UCSD-AML1 (cell line): ENCODE measurements at regions not wholly inside any gene's neighbourhood (a gene's known extent, or its start where the extent isn't known, plus 50 kb on each side); places are given as distances from the start of the nearest gene placed in this dataset.

Experiments
- DNase-seq: peaks from one replicate; lab custom pipeline; 2025; ENCODE audit not compliant: unreplicated experiment; lab: John Stamatoyannopoulos, UW

DNA sequence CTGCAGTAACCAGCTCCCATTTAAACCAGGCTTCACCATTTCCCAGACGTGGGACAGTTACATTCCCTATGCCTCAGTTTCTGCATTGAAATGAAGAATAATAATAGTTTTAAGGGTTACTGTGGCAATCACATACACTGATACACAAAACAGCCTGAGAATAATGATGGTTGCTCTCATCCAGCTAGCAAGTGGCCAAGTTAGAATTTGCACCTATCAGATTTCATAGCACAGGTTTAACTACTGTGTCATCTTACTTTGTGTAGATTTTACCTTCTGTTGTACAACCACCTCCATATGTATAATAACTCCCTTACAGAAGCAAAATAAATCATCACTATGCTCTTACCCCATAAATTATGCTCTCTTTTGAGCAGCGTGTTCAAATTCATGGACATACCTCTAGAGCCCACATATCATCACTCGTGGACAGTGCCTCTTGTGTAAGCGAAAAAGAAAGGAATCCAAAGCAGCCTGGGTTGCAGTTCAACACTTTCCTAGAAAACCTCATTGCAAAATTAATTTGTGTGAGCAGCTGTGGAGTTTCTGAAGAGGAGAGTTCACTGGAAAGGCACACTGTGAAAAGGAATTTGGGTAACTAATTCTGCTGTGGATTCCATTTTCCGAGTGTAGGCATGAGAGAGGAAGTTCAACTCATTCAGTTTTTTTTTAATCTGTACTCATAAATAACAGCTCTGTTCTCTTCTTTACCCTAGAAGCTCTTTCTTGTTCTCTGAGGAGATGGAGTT lies 492.5 kb downstream of the ARL4A start:
- no peak for DNase-seq

DNA sequence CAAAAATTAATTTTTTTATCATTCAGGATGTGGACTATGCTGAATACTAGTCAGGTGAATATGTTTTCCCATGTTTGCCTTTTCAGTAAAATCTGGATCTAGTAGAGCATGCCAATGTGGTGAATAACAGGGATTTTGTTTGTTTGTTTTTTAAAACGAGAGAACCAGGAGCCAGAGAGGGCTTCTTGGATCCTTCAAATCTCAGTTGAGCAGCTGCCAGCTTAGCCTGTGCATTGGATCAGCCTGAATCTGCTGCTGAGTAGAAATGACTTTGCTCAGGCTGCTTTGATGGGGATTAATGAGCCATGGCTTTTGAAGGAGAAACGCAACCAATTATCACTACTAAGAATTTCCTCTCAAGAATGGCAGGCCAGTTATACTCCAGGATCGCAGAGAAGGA lies 493.8 kb downstream of the ARL4A start:
- no peak for DNase-seq

DNA sequence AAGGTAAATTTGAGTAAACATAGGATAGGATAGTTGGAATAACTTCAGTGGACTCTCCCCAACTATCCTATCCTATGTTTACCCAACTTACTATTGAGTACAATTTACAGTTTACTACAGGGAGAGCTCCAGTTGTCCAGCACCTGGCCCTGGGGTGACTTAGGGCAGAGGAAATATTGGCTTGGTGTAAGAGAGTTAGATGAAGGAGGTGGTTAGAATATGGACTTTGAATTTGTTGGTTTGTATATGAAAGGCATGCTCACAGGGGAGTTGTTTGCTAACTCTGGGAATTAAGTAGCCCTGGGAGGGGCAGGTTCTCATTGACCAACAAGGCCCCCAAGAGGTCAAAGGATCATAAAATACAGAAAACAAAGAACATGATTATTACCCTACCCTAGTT lies 497.7 kb downstream of the ARL4A start:
- no peak for DNase-seq

DNA sequence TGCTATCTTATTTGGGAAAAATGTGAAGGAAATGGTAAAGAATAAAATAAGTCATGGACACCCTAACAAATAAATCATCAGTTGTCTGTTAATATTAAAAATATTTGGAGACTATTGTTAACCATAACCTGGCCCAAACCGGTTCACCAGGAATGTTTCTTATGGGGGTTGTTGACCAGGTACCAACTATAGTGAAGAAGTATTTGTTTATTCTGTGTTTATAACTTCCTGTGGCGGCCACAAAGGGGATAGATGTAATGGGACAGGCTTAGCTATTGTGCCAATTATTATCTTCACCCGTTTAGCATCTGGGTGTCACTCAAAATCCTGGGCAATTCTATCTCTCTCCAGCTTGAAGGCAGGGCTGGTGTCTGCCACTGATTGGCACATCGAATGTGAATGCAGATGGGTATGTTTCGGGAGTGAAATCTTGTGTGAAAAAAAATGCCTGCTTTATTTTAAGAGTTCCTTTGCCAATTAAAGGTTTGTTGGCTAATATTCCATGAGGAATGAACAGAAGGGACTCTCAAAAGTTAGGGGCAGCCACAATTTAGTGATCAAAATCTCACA lies 500.9 kb downstream of the ARL4A start:
- no peak for DNase-seq

GRCh38 chr7:13188922-13189321 lies 501.5 kb downstream of the ARL4A start:
- no peak for DNase-seq

GRCh38 chr7:13189668-13190067 lies 502.2 kb downstream of the ARL4A start:
- no peak for DNase-seq

GRCh38 chr7:13197501-13197900 lies 510.1 kb downstream of the ARL4A start:
- DNase-seq, result no peak

GRCh38 chr7:13198036-13198435 lies 510.6 kb downstream of the ARL4A start:
- DNase-seq, result no peak

DNA sequence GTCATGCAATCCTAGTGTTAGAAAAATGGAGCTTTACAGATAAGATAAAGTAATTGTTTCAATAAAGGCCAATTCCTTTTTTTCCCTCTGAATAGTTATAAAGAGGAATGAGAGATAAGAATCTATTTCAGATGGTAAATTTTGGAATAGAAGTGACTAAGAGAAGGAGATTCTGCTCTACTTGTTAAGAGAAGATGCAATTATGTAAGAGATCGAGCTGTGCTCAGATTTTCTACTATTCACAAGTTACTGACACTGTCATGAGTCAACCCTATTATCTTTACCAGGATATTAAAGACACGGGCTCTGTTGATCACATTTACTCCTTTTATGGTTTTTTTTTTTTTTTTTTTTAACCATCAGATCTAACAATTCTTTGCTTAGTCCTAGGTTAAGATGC lies 511.3 kb downstream of the ARL4A start:
- DNase-seq, result no peak

DNA sequence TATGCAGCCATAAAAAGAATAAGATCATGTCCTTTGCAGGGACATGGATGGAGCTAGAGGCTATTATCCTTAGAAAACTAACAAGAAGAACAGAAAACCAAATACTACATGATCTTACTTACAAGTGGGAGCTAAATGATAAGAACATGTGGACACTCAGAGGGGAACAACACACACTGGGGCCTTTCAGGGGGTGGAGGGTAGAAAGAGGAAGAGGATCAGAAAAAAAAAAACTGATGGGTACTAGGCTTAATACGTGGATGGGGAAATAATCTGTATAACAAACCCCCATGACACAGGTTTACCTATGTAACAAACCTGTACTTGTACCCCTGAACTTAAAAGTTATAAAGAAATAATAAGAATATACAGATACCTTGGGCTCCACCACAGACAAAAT lies 514.2 kb downstream of the ARL4A start:
- DNase-seq, result no peak

- no peak for DNase-seq
Observed at GRCh38 chr7:13217768-13218167, 530.3 kb downstream of the ARL4A start.

DNA sequence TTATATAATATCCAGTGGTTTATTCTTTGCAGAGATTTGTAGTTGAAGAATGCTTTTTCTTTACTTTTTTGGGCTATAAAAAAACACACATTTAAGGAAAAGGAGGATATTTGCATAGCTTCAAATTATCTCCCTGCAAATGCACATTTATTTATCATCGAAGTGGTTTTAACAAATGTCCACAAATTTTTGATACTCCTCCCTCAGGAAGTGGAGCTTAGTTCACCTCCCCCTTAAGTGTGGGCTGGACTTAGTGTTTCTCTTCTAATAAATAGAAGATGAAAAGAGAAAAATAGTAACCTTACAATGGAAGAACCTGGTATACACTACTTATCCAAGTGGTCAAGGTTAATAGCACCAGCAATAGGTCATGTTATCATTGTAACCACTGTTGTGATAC lies 537.6 kb downstream of the ARL4A start:
- no peak for DNase-seq

GRCh38 chr7:13226385-13226784 lies 539.0 kb downstream of the ARL4A start:
- DNase-seq, result no peak

DNA sequence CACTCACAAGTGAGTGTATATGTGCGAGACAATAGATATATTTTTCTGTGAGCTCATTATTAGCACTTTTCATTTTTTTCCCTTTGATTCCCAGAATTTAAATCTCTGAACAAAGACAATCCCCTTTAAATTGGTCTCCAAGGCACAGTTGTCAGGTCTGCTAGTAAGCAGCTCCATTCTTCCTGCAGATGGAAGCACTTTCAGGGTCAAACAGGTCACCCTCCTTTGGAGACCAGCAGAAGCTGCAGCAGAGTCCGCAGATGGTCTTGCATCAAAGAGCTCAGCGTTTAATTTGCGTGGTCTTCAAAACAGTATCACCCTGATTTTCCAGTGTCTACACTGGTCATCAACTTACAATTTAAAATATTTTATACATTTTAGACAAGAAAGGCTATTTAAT lies 543.8 kb downstream of the ARL4A start:
- no peak for DNase-seq

DNA sequence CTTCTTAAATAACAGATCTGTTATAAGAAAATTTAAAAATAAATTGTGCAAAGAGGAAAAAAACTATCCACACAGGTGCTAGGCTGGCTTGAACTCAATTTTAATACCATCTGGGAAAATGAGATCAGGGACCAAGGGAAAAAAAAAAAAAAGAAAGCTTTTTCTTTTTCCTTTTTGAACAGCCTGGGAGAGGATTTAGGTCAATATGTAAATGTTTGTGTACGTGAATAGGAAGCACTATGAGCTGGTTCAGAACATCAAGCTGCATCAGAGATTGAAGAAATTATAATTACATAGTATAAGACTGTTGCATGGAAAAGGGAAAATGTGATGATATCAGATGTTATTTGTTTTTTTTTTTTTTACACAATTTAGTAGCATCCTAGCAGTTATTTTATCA lies 548.0 kb downstream of the ARL4A start:
- no peak for DNase-seq

DNA sequence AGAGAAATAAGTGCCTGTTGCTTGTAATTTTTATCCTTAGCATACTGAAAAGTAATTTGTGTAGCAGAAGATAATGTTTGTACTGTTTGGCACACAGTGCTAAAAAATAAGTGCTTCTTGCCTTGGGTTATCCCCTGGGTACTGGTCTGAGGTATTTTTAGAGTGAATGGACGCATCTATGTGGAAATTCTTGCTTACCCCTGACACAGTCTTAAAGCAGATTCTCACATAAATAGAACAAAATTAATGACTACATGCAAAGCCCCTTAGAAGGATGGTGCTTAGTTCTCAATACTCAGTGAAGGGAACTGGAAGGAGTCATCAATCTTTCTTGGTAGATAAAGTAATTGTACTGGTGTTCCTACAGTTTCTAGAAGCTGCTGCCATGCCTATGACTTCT lies 548.6 kb downstream of the ARL4A start:
- DNase-seq, result no peak

GRCh38 chr7:13240349-13240748 lies 552.9 kb downstream of the ARL4A start:
- no peak for DNase-seq

DNA sequence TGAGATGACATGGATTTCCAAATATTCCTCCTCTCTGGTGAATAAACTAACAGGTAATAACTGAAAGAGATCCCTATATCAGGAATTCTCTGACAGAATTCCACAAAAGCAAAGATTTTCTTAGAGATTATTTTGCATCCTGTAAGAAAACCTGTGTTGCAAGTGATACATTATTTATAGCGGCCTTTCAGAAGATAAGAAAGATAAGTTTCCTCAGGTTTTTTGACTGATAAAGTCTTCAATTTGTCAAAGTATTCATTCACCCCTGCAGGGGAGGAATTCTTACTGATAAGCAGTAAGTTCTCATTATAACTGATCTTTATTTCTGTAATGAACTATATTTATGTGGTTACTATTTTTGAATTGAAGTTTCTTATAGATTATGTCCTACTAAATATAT lies 554.0 kb downstream of the ARL4A start:
- DNase-seq, result no peak

- DNase-seq, result no peak
Observed at GRCh38 chr7:13257661-13258060, 570.2 kb downstream of the ARL4A start.

- DNase-seq, result no peak
Observed at GRCh38 chr7:13258386-13258785, 571.0 kb downstream of the ARL4A start.

DNA sequence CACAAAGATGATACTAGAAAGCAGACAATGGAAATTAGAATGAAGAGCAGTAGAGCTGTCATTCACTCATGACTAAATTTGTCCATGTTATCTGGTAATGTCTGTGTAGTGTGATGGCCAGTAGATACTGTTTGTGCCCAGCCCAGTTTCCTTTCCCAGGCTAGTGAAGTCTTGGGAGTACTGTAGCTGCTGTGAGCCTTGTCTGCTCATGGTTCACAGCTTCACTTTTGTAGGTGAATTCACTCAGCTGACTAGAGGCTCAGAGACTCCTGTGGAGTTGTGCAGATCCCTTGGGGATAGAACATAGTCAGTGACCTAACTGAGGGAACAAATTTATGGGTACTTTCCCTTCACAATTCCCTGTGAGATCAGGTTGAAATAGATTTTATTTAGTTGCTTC lies 572.5 kb downstream of the ARL4A start:
- DNase-seq, result no peak

- DNase-seq, result no peak
Observed at GRCh38 chr7:13262929-13263530, 575.6 kb downstream of the ARL4A start.

GRCh38 chr7:13265271-13265670 lies 577.8 kb downstream of the ARL4A start:
- no peak for DNase-seq
